Erythroblast (primary cell): ENCODE measurements at regions not wholly inside any gene's neighbourhood (a gene's known extent, or its start where the extent isn't known, plus 50 kb on each side); places are given as distances from the start of the nearest gene placed in this dataset.
"Not testable (repeated sequence)": the region's sequence is repeated elsewhere in the genome, so short reads cannot be mapped to it uniquely, and the experiment has no call there.

Experiments used
- GATA1 ChIP-seq: IDR thresholded peaks from 2 replicates; pipeline ENCODE4 v1.6.1; 2011; ENCODE audit warnings: low read depth, mild to moderate bottlenecking, control low read depth, low read length, moderate library complexity
- POLR2A ChIP-seq: IDR thresholded peaks from 2 replicates; pipeline ENCODE4 v1.6.1; 2011; ENCODE audit warnings: mild to moderate bottlenecking, low read length

GRCh38 chr16:21534561-21534960 lies 64.8 kb upstream of the METTL9 start:
- TF ChIP-seq POLR2A, GATA1: not testable (repeated sequence)
